ENCODE measurements at regions not wholly inside any gene's neighbourhood (a gene's known extent, or its start where the extent isn't known, plus 50 kb on each side); places are given as distances from the start of the nearest gene placed in this dataset.
A peak's percentile ranks its signal among the peaks of the same experiment; 100 is the strongest.
"Not testable (repeated sequence)": the region's sequence is repeated elsewhere in the genome, so short reads cannot be mapped to it uniquely, and the experiment has no call there.

DNA sequence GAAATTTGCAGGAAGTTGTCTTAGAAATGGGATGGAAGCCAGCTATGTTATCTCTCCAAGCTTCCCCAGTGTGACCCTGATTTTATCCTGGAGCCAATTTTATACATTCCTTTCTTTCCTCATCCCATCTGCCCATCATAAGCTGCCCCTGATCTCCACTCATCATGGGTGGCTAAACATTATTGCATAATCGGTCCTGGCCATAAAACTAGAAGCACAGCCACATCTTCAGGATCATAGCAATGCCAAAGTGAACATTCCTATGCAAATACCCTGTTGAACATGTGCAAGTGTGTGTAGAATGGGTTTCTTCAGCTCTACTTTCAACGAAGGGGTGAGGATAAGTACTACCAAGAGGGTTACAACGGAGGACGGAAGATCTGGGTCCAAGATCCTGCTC, 50.6 kb upstream of the COG2 start:
- DNase-seq, result no peak

DNA sequence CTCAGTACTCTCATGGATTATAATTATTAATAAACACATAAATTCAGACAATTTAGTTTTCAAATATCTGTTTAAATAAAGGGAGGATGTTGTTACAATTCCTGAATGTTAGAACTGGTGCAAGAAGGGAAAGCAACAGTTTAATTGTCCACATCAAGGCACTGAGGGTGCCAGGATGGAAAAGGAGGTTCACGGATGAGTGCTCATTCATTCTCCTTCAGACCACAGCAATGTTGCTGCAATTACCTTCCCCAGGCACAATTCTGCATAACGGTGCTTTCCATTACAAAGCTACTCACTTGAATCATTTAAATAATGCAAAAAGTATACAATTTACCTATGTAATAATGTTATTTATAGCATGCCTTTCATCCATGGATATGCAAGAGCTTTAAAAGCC, 52.3 kb upstream of the COG2 start:
- no peak for DNase-seq

DNA sequence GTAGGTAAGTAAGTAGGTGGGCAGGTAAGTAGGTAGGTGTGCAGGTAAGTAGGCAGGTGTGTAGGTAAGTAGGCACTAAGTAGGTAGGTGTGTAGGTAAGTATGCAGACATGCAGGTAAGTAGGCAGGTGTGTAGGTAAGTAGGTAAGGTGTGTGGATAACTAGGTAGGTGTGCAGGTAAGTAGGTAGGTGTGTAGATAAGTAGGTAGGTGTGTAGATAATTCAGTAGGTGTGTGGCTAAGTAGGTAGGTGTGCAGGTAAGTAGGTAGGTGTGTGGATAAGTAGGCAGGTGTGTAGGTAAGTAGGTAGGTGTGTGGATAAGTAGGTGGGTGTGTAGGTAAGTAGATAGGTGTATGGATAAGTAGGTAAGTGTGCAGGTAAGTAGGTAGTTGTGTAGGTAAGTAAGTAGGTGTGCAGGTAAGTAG, 53.9 kb upstream of the COG2 start:
- DNase-seq, result no peak

DNA sequence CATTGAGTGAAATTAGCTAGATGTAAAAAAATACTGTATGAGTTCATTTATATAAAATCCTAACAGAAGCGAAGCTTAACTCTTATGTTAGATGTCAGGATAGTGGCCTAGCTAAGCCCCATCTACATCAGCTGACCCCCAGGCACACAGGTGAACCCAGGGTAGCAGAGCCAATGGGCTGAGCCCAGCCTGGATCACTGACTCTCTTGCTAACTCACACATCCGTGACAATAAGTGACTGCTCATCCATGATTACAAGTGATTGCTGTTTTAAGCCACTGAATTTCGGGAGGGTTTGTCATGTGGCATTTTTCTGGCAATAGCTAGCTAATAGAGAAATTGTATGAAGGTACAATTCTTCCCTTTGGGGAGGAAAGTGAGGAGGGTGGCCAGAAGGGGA, 55.2 kb upstream of the COG2 start:
- no peak for DNase-seq

DNA sequence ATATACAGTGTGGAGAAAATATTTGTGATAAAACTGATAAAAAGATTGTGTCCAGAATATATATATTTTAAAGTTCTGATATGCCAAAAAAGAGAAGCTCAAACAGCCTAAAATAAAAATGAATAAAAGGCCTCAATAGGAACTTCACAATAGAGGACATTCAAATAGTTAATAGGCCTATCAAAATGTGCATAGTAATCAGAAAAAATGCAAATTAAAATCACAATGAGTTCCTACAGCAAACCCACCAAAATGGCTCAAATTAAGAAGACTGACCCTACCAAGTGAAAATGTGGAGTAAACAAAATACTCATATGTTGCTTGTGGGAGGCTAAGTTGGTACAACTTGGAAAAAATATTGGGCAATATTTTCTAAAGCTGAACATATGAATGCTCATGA, 57.6 kb upstream of the COG2 start:
- no peak for DNase-seq

DNA sequence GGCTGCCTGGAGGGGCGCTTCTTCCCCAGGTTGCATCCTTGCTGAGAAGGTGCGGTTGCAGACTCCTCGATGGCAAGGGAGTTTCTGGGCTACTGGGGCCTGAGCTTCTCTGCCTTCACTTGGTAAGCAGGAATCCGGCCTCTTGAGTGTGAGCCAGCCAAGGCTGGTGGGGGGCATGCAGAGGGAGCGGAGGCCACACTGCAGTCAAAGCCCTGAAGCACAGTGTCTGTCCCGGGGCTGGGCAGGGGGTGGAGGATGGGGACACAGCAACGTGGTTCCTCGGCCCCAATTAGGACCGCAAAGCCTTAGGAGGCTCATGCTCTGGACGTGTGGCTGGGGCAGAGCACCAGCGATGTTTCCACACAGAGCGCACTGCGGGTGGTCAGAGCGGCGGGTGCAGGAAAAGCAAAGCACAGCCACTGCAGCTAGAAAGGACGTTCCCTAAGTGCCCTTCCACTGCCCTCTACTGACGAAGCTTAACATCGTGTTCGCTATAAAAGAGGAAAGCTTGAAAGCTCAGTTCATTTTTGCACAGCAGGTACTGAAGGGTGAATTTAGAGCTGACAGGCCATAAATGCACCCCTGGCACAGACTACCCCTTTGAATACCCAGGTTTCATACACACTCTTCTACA, 60.7 kb upstream of the COG2 start:
- DNase-seq, result no peak

DNA sequence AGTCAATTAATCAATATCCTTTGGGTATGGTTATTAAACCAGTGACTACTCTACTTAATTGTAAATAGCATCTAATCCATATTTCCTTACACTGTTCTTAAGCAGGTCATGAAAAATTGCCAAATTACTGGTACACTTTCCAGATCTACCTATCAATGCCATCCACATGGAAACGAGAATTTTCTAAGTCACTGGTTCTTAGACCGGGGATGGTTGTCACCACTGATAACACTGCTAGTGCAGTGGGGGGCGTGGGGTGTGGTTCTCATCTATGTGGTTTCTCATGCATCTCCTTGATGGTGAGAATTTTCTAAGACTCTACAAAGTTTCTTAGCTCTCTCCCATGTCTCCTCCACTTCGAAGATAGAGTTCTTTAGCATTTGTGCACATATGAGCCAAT, 63.7 kb upstream of the COG2 start:
- DNase-seq, result no peak

DNA sequence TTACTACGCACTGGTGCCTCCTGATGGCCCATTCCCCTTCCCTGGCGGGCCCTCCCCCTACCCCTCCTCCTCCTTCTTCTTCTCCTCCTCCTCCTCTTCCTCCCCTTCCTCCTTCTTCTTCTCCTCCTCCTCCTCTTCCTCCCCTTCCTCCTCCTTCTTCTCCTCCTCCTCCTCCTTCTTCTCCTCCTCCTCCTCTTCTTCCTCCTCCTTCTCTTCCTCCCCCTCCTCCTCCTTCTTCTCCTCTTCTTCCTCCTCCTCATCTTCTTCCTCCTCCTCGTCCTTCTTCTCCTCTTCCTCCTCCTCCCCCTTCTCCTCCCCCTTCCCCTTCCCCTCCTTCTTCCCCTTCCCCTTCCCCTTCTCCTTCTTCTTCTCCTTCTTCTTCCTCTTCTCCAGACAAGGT, 64.7 kb upstream of the COG2 start:
- no peak for DNase-seq

DNA sequence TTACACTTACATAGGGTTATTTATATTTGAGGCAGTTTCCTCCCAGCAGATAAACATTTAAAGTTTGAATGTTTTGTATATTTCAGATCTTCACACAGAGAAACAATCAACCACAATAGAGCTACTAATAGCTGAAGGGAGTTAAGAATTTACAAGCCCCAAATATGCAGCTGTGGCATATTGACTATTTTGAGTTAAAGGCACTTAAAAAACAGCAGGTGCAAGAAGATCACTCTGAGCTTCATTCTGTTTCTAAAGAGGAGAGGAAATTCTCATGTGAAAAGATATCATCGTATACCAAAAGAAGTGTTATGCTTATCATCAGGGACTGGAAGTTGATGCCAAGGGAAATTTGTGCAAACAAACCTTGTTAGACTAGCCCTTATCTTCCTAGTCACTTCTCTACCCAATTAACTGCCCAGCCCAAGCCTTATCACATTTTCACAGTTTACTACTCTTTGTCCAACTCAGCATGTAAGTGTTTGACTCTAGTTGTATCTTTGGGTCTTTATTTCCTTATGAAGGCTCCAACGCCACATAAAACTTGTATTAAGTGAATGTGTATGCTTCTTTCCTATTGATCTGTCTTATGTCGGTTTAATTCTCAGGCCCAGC, 66.3 kb upstream of the COG2 start:
- no peak for DNase-seq

DNA sequence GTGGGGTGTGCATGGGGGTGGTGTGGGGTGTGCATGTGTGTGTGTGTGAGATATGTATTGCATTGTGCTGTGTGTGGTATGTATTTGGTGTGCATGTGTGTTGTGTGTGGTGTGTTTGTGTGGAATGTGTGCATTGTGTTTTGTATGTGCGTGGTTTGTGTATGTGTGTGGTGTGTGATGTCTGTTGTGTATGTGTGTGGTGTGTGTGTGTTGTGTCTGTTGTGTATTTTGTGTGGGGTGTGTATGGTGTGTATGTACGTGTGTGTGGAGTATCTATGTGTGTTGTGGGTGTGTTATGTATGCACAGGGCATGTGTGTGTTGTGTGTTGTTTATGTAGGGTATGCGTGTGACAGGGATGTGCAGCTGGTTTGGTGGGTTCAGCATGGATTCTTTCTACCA, 67.8 kb upstream of the COG2 start:
- no peak for DNase-seq

DNA sequence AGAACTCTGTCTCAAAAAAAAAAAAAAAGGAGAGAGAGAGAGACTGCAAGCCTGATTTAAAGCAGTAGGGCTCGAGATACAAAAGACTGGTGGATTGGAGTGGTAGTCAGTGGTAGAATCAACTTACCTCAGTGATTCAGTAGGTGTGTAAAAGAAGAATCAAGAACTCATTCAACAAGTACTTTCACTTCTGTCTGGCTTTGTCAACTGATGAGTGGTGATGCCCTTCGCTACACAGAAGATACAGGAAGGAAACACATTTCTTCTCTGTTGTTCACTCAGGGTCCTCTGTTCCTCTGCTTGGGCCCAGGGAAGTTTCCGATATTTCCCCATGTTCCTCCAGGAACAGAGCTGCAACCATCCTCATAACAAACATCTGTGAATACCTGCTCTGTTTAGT, 68.6 kb upstream of the COG2 start:
- DNase-seq, result no peak

DNA sequence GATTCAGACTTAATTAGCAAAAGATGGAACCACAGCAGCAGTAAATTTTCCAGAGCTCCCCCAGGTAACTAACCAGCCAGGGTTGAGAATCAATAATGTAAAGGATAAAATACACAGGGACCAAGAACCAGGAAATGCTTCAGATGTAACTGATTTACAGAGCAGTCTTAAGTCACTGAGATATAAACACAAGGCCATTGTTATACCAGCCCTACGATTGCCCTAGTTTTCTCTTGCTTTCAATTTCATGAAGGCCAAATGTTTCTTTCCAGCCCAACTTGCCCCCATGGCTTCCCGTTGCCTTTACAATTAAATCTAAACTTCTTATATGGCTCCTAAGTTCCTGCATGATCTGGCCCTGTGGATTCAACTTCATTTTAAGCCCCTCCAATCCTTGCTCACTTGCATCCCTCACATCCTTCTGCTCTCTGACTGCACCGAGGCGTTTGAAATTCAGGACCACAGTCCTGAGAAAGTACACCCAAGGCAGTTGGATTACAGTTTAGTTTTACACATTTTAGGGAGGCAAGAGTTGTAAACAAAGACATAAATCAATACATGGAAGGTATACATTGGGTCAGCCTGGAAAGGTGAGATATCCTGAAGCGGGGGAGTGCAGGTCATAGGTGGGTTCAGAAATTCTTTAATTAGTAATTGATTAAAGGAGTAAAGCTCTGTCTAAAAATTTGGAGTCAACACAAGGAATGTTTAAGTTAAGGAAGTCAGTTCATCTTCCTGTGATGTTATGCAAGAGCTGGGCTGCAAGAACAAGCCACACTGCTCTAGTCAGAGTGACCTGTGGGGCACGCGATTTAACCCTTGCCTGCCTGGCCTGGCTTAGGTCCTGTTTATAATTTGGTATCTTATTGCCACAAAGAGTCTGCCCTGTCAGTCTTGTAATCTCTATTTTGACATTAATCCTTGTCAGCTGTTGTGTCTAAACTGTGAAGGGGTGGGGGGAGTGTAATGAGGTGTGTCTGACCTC, 69.9 kb upstream of the COG2 start:
- DNase-seq, result no peak

DNA sequence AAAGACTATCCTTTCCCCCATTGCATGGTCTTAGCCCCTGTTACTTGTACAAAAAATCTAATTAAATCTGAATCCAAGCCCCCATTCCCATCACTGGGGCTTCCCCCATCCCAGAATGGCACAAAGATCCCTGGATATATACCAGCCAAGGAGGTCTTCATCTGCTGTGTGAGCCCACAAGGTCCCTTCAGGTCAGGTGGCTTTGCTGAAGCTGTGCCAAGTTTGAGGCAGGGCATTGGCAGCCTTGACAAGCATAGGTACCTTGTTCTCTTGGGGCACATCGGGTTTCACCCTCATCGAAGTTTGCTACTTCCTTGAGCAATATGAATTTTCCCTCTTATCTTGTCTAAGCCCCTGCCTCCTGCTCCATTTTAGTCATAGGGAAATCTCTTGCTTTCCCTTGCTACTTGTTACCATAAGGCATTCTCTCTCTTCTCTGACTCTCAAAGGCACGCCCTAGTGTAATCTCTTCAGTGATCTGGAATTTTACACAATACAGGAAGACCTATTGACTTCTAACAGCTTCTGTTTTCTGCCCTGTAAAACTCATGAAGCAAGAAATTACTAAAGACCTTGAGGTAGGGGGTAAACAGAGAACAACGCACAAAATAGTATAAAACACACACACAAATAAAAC, 71.4 kb upstream of the COG2 start:
- DNase-seq, result no peak

DNA sequence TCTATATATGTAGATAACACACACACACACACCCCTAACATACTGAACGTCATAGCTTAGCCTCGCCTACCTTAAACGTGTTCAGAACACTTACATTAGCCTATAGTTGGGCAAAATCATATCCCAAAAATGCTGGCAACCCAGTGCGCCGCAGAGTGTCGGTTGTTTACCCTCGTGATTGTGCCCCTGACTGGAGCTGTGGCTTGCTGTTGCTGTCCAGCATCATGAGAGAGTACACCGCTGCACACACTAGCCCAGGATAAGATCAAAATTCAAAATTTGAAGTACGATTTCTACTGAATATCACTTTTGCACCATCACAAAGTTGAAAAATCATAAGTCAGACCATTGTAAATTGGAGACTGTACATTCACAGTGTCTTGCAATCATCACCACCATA, 73.1 kb upstream of the COG2 start:
- no peak for DNase-seq

DNA sequence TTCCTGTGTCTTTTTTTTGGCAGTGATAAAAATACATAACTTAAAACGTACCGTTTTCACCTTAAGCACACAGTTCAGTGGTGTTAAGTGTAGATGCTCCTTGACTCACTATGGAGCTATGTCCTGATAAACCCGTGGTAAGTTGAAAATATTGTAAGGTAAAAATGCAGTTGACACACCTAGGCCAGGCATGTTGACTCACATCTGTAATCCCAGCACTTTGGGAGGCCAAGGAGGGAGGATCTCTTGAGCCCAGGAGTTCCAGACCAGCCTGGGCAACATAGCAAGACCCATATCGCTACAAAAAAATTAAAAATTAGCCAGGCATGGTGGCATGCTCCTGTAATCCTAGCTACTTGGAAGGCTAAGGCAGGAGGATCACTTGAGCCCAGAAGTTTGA, 73.6 kb upstream of the COG2 start:
- DNase-seq, result no peak

DNA sequence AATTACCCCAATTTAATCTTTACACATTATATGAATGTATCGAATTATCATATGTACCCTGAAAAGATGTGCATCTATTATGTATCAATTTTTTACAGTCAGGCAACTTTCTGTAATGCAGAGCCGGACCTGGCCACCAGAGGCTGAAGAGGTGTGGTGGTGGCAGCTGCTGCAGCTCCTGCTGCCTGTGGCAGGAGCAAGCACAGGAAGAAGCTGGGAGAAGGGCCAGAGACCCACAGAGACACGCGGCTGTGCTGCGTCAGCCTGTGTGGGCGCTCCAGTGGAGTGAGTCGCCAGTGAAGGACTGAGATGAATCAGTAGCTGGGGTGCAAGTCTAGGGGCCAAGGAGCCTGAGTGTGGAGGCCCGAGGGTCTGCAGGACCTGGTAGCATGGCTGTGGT, 74.3 kb upstream of the COG2 start:
- no peak for DNase-seq

DNA sequence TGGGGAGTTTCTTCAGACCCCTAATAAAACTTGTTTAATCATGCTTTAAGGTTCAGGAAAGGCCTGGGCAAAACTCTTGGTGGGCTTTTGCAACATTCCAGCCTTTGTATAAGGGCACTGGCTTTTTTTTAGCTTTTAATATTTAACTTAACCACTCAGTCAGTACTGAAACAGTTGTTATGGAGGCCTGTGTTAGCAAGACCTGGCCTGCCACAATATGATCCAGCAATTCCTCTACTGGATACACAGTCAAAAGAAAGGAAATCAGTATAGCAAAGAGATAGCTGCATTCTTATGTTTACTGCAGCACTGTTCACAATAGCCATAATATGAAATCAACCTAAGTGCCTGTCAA, 75.1 kb upstream of the COG2 start:
- no peak for DNase-seq

DNA sequence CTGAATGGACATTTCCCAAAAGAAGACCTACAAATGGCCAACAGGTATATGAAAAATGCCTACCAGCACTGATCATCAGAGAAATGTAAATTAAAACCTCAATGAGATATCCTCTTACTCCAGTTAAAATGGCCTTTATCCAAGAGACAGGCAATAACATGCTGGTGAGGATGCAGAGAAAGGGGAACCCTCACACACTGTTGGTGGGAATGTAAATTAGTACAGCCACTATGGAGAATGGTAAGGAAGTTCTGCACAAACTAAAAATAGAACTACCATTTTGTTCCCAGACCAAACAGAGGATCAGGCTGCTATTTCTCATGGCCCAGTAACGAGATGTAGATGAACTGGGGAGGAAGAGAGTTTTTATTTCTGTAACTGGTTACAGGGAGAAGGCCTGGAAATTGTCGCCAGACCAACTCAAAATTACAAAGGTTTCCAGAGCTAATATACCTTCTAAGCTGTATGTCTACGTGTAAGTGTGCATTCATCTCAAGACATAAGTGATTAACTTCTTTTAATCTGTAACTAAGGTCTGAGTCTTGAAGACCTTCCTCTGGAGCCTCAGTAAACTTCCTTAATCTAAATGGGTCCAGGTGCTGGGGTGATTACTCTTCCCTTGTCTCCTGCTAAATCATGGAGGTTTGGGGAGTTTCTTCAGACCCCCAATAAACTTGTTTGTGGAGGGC, 75.6 kb upstream of the COG2 start:
- DNase-seq, result not testable (repeated sequence)

DNA sequence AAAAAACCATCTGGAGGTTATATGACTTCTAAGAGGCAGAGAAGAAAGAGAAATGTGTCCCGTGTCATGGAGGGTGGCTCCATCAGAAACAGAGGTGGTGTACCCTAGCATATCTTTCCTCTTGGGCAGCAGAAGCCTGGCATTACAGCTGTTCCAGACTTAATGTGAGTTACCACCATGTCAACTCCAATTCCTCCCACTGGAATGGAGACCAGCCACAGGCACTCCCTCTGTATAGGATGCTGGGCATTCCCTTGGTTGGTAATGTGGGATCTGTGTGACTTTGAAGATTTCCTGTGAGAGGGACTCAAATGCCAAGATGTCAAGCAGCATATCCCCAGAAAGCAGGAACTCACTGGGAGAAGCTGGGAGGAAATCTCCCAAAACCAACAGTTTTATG, 77.1 kb upstream of the COG2 start:
- DNase-seq, result no peak

DNA sequence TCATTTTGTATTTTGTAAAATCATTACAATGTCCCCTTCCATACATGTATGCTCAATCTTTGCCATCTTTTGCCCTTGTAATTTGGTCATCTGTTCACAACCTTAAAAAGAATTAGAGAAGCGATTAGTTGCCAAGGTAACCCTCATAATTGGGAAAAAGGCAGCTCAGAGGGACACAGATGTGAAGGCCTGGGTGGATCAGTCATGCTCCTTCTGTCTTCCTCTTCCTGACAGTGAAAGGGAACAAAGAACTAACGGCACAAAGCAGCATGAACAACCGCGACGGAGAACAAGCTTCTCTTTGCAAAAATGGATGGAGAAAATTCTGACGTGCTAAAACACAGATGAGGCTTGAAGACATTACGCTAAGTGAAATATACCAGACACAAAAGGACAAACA, 78.7 kb upstream of the COG2 start:
- no peak for DNase-seq

DNA sequence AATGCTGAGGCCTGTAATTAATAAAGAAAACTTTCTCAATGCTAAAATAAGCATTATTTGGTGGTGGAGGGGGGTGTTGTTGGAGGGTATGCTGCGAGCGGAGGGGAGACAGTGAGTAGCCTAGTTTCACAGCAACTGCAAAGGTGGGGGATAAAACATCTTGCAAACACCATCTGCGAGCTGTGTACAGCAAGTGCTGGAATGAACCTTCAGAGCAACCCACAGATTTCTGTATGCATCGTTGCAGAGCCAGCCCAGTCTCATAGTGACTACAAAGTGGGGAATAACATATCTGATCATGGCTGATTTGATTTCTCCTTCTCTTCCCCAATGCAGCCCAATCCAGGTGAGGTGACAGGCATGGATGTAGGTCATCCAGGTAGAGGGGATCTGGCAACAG, 80.7 kb upstream of the COG2 start:
- DNase-seq, result peak; percentile 11

DNA sequence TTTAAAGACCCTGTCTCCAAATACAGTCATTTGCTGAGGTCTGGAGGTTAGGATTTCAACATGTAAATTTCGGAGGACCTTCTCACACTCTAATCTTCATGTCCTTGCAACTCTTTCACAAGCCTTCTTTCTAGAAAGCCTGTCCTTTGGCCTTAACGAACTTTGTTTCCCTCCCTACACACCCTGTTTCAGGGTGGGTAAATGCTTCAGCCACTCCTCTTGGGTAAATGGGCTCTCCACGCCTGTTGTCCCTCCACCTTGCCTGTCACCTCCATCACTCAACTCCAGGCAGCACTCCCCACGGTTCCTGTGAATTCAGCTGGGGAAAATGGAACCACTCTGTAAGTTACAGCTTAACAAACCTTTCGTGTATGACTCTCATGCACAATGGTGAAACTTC, 84.0 kb upstream of the COG2 start:
- no peak for DNase-seq

DNA sequence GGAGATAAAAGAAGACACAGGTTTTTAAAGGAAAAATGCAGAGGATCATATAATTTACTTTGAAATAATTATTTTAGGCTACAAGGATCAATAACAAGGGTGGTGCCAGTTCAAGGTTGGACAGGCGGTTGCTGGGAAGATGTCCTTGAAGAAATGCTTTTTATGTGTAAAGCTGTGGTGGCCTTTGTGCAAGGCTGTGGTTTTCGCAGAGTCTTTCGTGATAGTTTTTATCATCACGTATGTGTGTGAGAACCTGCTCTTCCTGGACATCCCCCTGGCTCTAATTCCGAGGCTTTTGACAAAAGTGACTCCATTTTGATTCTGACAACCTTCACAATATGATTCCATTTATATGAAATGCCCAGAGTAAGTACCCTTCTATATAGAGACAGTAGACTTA, 85.8 kb upstream of the COG2 start:
- DNase-seq, result no peak
